OCI-LY3 (cell line): ENCODE measurements at regions not wholly inside any gene's neighbourhood (a gene's known extent, or its start where the extent isn't known, plus 50 kb on each side); places are given as distances from the start of the nearest gene placed in this dataset.

Experiments
- H2AFZ ChIP-seq: fragments of 200-600, 300-600 bp; shearing (Covaris generic); 2 replicates; pipeline ENCODE4 v1.6.0; 2014; ENCODE audit warnings: antibody characterized with exemption, low read depth, low read length
- H3K27ac ChIP-seq: fragments of 200-600, 300-600 bp; sonication (generic); 2 replicates; pipeline ENCODE4 v1.5.1; 2014; ENCODE audit warnings: mild to moderate bottlenecking, low read length, moderate library complexity, mixed read lengths
- H3K27me3 ChIP-seq: fragments of 200-600, 300-600 bp; sonication (generic); 2 replicates; pipeline ENCODE4 v1.6.1; 2014; ENCODE audit warnings: low read depth, low read length, mixed read lengths
- H3K36me3 ChIP-seq: fragments of 200-600, 300-600 bp; sonication (generic); replicated peaks from 2 replicates; pipeline ENCODE3; 2014; ENCODE audit warnings: low read depth, low read length, mixed read lengths
- H3K4me1 ChIP-seq: fragments of 300-600, 200-600 bp; sonication (generic); 2 replicates; pipeline ENCODE4 v1.6.1; 2014; ENCODE audit warnings: low read length, mixed read lengths
- H3K4me2 ChIP-seq: fragments of 200-600, 300-600 bp; sonication (generic); 2 replicates; pipeline ENCODE4 v1.6.1; 2014; ENCODE audit warnings: low read length, mixed read lengths
- H3K4me3 ChIP-seq: fragments of 300-600, 200-600 bp; sonication (generic); 2 replicates; pipeline ENCODE4 v1.5.1; 2014; ENCODE audit warnings: antibody characterized with exemption, mild to moderate bottlenecking, low read length, moderate library complexity
- H3K79me2 ChIP-seq: fragments of 300-600, 200-600 bp; shearing (Covaris generic); 2 replicates; pipeline ENCODE4 v1.6.1; 2014; ENCODE audit warnings: mild to moderate bottlenecking, low read length, mixed read lengths
- H3K9ac ChIP-seq: fragments of 300-600, 200-600 bp; shearing (Covaris generic); 2 replicates; pipeline ENCODE4 v1.6.0; 2014; ENCODE audit warnings: mild to moderate bottlenecking, low read length, moderate library complexity
- H3K9me3 ChIP-seq: fragments of 200-600, 300-600 bp; shearing (Covaris generic); 2 replicates; pipeline ENCODE4 v1.6.1; 2014; ENCODE audit warnings: low read length, mixed read lengths; ENCODE audit not compliant: insufficient read depth
- H4K20me1 ChIP-seq: fragments of 200-600, 300-600 bp; sonication (generic); 2 replicates; pipeline ENCODE4 v1.6.1; 2016; ENCODE audit warnings: low read length, mixed read lengths; ENCODE audit not compliant: insufficient read depth
- EZH2phosphoT487 ChIP-seq: fragments of 200-600 bp; shearing (Covaris generic); IDR thresholded peaks from 2 replicates; pipeline ENCODE4 v1.6.1; 2018; ENCODE audit warnings: antibody characterized with exemption, mixed run types, low read depth
- TF ChIP-seq, protein P1 (sequence below): fragments of 200-600, 300-600 bp; sonication (generic); IDR thresholded peaks from 2 replicates; pipeline ENCODE4 v1.5.1; 2014; ENCODE audit warnings: antibody characterized with exemption, low read length, low read depth

DNA sequence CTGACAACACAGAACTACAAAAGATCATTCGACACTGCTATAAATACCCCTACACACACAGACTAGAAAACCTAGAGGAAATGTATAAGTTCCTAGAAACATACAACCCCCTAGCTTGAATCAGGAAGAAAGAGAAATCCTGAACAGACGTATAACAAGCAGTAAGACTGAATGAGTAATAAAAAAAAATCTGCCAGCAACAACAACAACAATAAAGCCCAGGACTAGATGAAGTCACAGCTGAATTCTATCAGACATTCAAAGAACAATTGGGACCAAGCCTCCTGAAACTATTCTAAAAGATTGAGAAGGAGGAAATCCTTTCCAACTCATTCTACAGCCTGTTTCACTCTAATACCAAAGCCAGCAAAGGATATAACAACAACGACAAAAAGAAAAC is 68.2 kb upstream of the SLIT3 start:
- peaks cover 40% of the 10 kb centered on the region for H3K27me3 ChIP-seq
- no peaks in the 10 kb centered on the region for H4K20me1 ChIP-seq
- H3K36me3 ChIP-seq, result no peaks in the 10 kb centered on the region
- H3K9me3 ChIP-seq, result no peaks in the 10 kb centered on the region
- H3K9ac ChIP-seq, result no peak overlapping the region
- H3K79me2 ChIP-seq, result no peaks in the 10 kb centered on the region
- H3K4me3 ChIP-seq, result no peak overlapping the region
- H2AFZ ChIP-seq, result no peak overlapping the region
- H3K4me2 ChIP-seq, result no peak overlapping the region
- H3K4me1 ChIP-seq, result 0 out of 2 replicates have a peak, but pooled peaks cover 2% of the 10 kb centered on the region
- H3K27ac ChIP-seq, result no peak overlapping the region
- TF ChIP-seq, protein P1, sequence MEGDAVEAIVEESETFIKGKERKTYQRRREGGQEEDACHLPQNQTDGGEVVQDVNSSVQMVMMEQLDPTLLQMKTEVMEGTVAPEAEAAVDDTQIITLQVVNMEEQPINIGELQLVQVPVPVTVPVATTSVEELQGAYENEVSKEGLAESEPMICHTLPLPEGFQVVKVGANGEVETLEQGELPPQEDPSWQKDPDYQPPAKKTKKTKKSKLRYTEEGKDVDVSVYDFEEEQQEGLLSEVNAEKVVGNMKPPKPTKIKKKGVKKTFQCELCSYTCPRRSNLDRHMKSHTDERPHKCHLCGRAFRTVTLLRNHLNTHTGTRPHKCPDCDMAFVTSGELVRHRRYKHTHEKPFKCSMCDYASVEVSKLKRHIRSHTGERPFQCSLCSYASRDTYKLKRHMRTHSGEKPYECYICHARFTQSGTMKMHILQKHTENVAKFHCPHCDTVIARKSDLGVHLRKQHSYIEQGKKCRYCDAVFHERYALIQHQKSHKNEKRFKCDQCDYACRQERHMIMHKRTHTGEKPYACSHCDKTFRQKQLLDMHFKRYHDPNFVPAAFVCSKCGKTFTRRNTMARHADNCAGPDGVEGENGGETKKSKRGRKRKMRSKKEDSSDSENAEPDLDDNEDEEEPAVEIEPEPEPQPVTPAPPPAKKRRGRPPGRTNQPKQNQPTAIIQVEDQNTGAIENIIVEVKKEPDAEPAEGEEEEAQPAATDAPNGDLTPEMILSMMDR, result no peak
- TF ChIP-seq EZH2phosphoT487, result no peak

- H3K4me1 ChIP-seq, result 0 out of 2 replicates have a peak, but pooled peaks cover 2% of the 10 kb centered on the region
- no peak overlapping the region for H3K4me2 ChIP-seq
- no peak overlapping the region for H3K9ac ChIP-seq
- no peaks in the 10 kb centered on the region for H3K9me3 ChIP-seq
- no peak overlapping the region for H3K4me3 ChIP-seq
- no peak overlapping the region for H3K27ac ChIP-seq
- no peak overlapping the region for H2AFZ ChIP-seq
- TF ChIP-seq, protein P1, result no peak
- no peak for TF ChIP-seq EZH2phosphoT487
- H4K20me1 ChIP-seq, result no peaks in the 10 kb centered on the region
- no peaks in the 10 kb centered on the region for H3K36me3 ChIP-seq
- H3K79me2 ChIP-seq, result no peaks in the 10 kb centered on the region
- peaks cover 47% of the 10 kb centered on the region for H3K27me3 ChIP-seq
Measured at GRCh38 chr5:169367861-169368260, 66.9 kb upstream of the SLIT3 start.

- no peaks in the 10 kb centered on the region for H3K4me1 ChIP-seq
- H4K20me1 ChIP-seq, result no peaks in the 10 kb centered on the region
- no peaks in the 10 kb centered on the region for H3K79me2 ChIP-seq
- TF ChIP-seq, protein P1, result no peak
- no peak for TF ChIP-seq EZH2phosphoT487
- H2AFZ ChIP-seq, result no peak overlapping the region
- no peak overlapping the region for H3K27ac ChIP-seq
- H3K27me3 ChIP-seq, result peaks cover 32% of the 10 kb centered on the region
- H3K4me2 ChIP-seq, result no peak overlapping the region
- no peaks in the 10 kb centered on the region for H3K36me3 ChIP-seq
- no peak overlapping the region for H3K4me3 ChIP-seq
- no peak overlapping the region for H3K9ac ChIP-seq
- H3K9me3 ChIP-seq, result no peaks in the 10 kb centered on the region
Measured at GRCh38 chr5:169357291-169357690, 56.4 kb upstream of the SLIT3 start.

DNA sequence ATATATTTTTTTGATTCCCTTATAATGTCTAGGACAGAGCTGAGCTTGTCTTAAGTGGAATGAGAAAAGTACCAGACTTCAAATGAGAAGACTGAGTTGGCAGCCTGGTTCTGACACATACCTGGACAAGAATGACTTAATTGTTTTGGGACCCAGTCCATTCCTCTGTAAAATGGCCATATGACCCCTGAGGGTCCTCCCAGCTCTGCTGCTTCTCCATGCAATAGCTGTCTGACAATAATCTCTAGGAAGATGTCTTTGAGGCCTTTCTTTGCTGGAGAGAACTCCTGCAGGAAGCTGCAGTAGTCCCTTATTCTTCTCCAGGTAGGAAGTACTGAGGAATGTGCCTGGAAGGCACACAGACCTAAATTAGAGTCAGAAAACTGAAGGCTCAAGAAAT is 55.9 kb upstream of the SLIT3 start:
- H2AFZ ChIP-seq, result no peak overlapping the region
- H3K9ac ChIP-seq, result no peak overlapping the region
- H3K4me2 ChIP-seq, result no peak overlapping the region
- no peaks in the 10 kb centered on the region for H3K4me1 ChIP-seq
- H3K27ac ChIP-seq, result no peak overlapping the region
- no peaks in the 10 kb centered on the region for H3K9me3 ChIP-seq
- TF ChIP-seq EZH2phosphoT487, result no peak
- TF ChIP-seq, protein P1, result no peak
- no peaks in the 10 kb centered on the region for H3K79me2 ChIP-seq
- H3K4me3 ChIP-seq, result no peak overlapping the region
- H3K27me3 ChIP-seq, result peaks cover 32% of the 10 kb centered on the region
- no peaks in the 10 kb centered on the region for H3K36me3 ChIP-seq
- no peaks in the 10 kb centered on the region for H4K20me1 ChIP-seq
